Spleen (tissue), 11 donors: ENCODE measurements at regions not wholly inside any gene's neighbourhood (a gene's known extent, or its start where the extent isn't known, plus 50 kb on each side); places are given as distances from the start of the nearest gene placed in this dataset.
"Not testable (repeated sequence)": the region's sequence is repeated elsewhere in the genome, so short reads cannot be mapped to it uniquely, and the experiment has no call there.

ENCODE experiments used
- DNase-seq: peaks from one replicate; pipeline ENCODE4 v3.0.0-alpha.2; 2020
- H3K27ac ChIP-seq, 8 donors: fragments of 200-600 bp; sonication (generic) in 7 of 8; 1 replicate in 4 of 8; 2 replicates in 4 of 8; pipeline versions ENCODE4 v1.5.0 to v1.8.0; 2016 to 2021; ENCODE audit warnings: inconsistent platforms in 4 of 8, mild to moderate bottlenecking in 4 of 8, moderate library complexity in 1 of 8
- H3K27me3 ChIP-seq, 7 donors: fragments of 200-600 bp; sonication (generic) in 6 of 7; replicated peaks in 1 of 7; 1 replicate in 4 of 7; 2 replicates in 3 of 7; pipeline versions ENCODE4 v1.5.0 to v1.8.0; 2016 to 2021; ENCODE audit warnings: inconsistent platforms in 3 of 7, mild to moderate bottlenecking in 1 of 7
- H3K36me3 ChIP-seq, 6 donors: fragments of 200-600 bp; sonication (generic) in 5 of 6; 1 replicate in 4 of 6; 2 replicates in 2 of 6; pipeline versions ENCODE4 v1.5.0 to v1.8.0; 2016 to 2021; ENCODE audit warnings: inconsistent platforms in 2 of 6
- H3K4me1 ChIP-seq, 6 donors: fragments of 200-600 bp; sonication (generic) in 5 of 6; 1 replicate in 3 of 6; 2 replicates in 3 of 6; pipeline versions ENCODE4 v1.5.0 to v1.8.0; 2016 to 2021; ENCODE audit warnings: inconsistent platforms in 3 of 6
- H3K4me3 ChIP-seq, 8 donors: fragments of 200-600 bp; sonication (generic) in 7 of 8; 1 replicate in 4 of 8; 2 replicates in 4 of 8; pipeline versions ENCODE4 v1.5.0 to v1.8.0; 2016 to 2021; ENCODE audit warnings: inconsistent platforms in 4 of 8, mild to moderate bottlenecking in 4 of 8, moderate library complexity in 2 of 8
- H3K9me3 ChIP-seq, 8 donors: fragments of 200-600 bp; sonication (generic) in 7 of 8; 1 replicate in 4 of 8; 2 replicates in 4 of 8; pipeline versions ENCODE4 v1.5.0 to v1.8.0; 2016 to 2021; ENCODE audit warnings: inconsistent platforms in 4 of 8
- CTCF ChIP-seq, 11 experiments: fragments of 200-600 bp in 7 of 11; fragments of 450-650 bp in 4 of 11; sonication (generic) in 4 of 11; IDR thresholded peaks in 8 of 11; conservative IDR thresholded peaks in 3 of 11; 1 replicate in 7 of 11; 2 replicates in 4 of 11; pipeline versions ENCODE4 v1.4.0 to v1.8.0; 2016 to 2021; ENCODE audit warnings: antibody characterized with exemption in 11 of 11, inconsistent platforms in 4 of 11, mild to moderate bottlenecking in 1 of 11
- POLR2A ChIP-seq, 3 donors: fragments of 450-650 bp; IDR thresholded peaks; one replicate each; pipeline ENCODE4 v1.5.1; 2017; ENCODE audit warnings: antibody characterized with exemption in 3 of 3, mild to moderate bottlenecking in 1 of 3
- POLR2AphosphoS5 ChIP-seq, 3 donors: sonication (generic); formaldehyde crosslinking; IDR thresholded peaks; one replicate each; pipeline ENCODE4 v1.5.1; 2017; ENCODE audit warnings: antibody characterized with exemption in 3 of 3
- WGBS, 5 donors: extraction: QIAGEN DNeasy Blood & Tissue Kit in 3 of 5; methylation state at CpG; one replicate each; pipeline versions ENCODE4 v1.1.5 to v1.1.7; 2013 to 2018; 5-methylcytosine and 5-hydroxymethylcytosine counted together
- intact Hi-C: fragments of 100-400 bp; cut with DNase I; formaldehyde crosslinking; loops from one replicate; pipeline ENCODE4 v1.15.0; 2023; ENCODE audit warnings: low total_unique reads
- donor health status: healthy with polysubstance abuse.
- donor health status: DM: no; HTN: no; CAD: no; lungs with moderate emphysema.
- donor health status: DM: no; HTN: no; CAD: no.
- donor health status: Bipolar disorder and iron deficiency.
- donor health status: healthy.
- donor health status: DM: no; HTN: no; CAD: no.
- donor health status: DM: yes; HTN: yes; CAD: no.

GRCh38 chr12:89153341-89153740 is 199.0 kb downstream of the DUSP6 start:
- intact Hi-C loops, result no loop called here
- Histone ChIP-seq H3K27me3 (no peaks in the 10 kb centered on the region), H3K9me3 (peaks cover 0 to 10% (median 2%) of the 10 kb centered on the region in 8 donors), H3K36me3 (no peaks in the 10 kb centered on the region), H3K4me1 (peaks cover 14 to 40% (median 25%) of the 10 kb centered on the region in 6 donors), H3K27ac (no peak overlapping the region), H3K4me3 (no peak overlapping the region)
- TF ChIP-seq CTCF (IDR thresholded peaks at IDR 0.05 in 8 of 11, conservative IDR thresholded peaks at IDR 0.05 in 3 of 11) (no peak), POLR2AphosphoS5 (IDR thresholded peaks at IDR 0.05) (no peak), POLR2A (IDR thresholded peaks at IDR 0.05) (no peak)
- no peak for DNase-seq

- intact Hi-C loops, result no loop called here
- TF ChIP-seq POLR2A (IDR thresholded peaks at IDR 0.05) (no peak), POLR2AphosphoS5 (IDR thresholded peaks at IDR 0.05) (no peak), CTCF (IDR thresholded peaks at IDR 0.05 in 8 of 11, conservative IDR thresholded peaks at IDR 0.05 in 3 of 11) (no peak)
- peaks cover 0 to 10% (median 2%) of the 10 kb centered on the region in 8 donors for H3K9me3 ChIP-seq
- 83 to 98% (median 93%) methylated on average over 1 of the region's 1 CpG for WGBS, 5 donors
- H3K27ac ChIP-seq, result no peak overlapping the region
- peaks cover 5 to 22% (median 9%) of the 10 kb centered on the region in 6 donors for H3K4me1 ChIP-seq
- no peaks in the 10 kb centered on the region for H3K27me3 ChIP-seq
- H3K4me3 ChIP-seq, result no peak overlapping the region
- H3K36me3 ChIP-seq, result no peaks in the 10 kb centered on the region
- no peak for DNase-seq
Measured at GRCh38 chr12:89151536-89151935, 200.8 kb downstream of the DUSP6 start.

GRCh38 chr12:89150789-89151188 is 201.5 kb downstream of the DUSP6 start:
- H3K4me3 ChIP-seq, intact Hi-C loops, DNase-seq, H3K27me3 ChIP-seq, H3K27ac ChIP-seq, H3K36me3 ChIP-seq, H3K9me3 ChIP-seq: not testable (repeated sequence)
- peaks cover under 1 to 14% (median 2%) of the 10 kb centered on the region in 6 donors for H3K4me1 ChIP-seq
- 90 to 97% (median 93%) methylated on average over 3 of the region's 3 CpGs for WGBS, 5 donors

GRCh38 chr12:89140602-89141238 is 211.6 kb downstream of the DUSP6 start:
- Histone ChIP-seq H3K4me3 (no peak overlapping the region), H3K27me3 (no peaks in the 10 kb centered on the region), H3K4me1 (no peaks in the 10 kb centered on the region), H3K27ac (no peak overlapping the region), H3K9me3 (no peaks in the 10 kb centered on the region), H3K36me3 (no peaks in the 10 kb centered on the region)
- intact Hi-C loops, result no loop called here
- WGBS, 5 donors, result 88 to 98% (median 91%) methylated on average over 6 of the region's 6 CpGs
- DNase-seq, result no peak
- TF ChIP-seq CTCF (IDR thresholded peaks at IDR 0.05 in 8 of 11, conservative IDR thresholded peaks at IDR 0.05 in 3 of 11), result no peak
- no peak for TF ChIP-seq POLR2AphosphoS5 (IDR thresholded peaks at IDR 0.05)
- no peak for TF ChIP-seq POLR2A (IDR thresholded peaks at IDR 0.05)

GRCh38 chr12:89140141-89140540 is 212.2 kb downstream of the DUSP6 start:
- no peak for TF ChIP-seq CTCF (IDR thresholded peaks at IDR 0.05 in 8 of 11, conservative IDR thresholded peaks at IDR 0.05 in 3 of 11)
- no peak for TF ChIP-seq POLR2AphosphoS5 (IDR thresholded peaks at IDR 0.05)
- no peak for TF ChIP-seq POLR2A (IDR thresholded peaks at IDR 0.05)
- WGBS, 5 donors, result 80 to 98% (median 88%) methylated on average over 1 of the region's 1 CpG
- H3K4me3 ChIP-seq, result no peak overlapping the region

More at GRCh38 chr12:89140141-89140540, 212.2 kb downstream of the DUSP6 start:
- DNase-seq, result no peak
- Histone ChIP-seq H3K27me3 (no peaks in the 10 kb centered on the region), H3K4me1 (no peaks in the 10 kb centered on the region), H3K36me3 (no peaks in the 10 kb centered on the region), H3K9me3 (no peaks in the 10 kb centered on the region), H3K27ac (no peak overlapping the region)
- intact Hi-C loops, result no loop called here
